ENCODE measurements at regions not wholly inside any gene's neighbourhood (a gene's known extent, or its start where the extent isn't known, plus 50 kb on each side); places are given as distances from the start of the nearest gene placed in this dataset.

- POLR2A ChIA-PET = no interaction called here
- Mint-ChIP-seq H3K27ac (ENCODE audit: low read depth, unreplicated experiment) (no peak overlapping the region), H3K36me3 (ENCODE audit: insufficient read depth, unreplicated experiment) (no peaks in the 10 kb centered on the region), H3K9me3 (ENCODE audit: unreplicated experiment) (no peaks in the 10 kb centered on the region), H3K4me3 (ENCODE audit: unreplicated experiment) (no peak overlapping the region), H3K4me1 (ENCODE audit: insufficient read depth, unreplicated experiment) (no peaks in the 10 kb centered on the region), H3K27me3 (ENCODE audit: insufficient read depth, unreplicated experiment) (peaks cover 23% of the 10 kb centered on the region)
- TF ChIP-seq, protein P1, sequence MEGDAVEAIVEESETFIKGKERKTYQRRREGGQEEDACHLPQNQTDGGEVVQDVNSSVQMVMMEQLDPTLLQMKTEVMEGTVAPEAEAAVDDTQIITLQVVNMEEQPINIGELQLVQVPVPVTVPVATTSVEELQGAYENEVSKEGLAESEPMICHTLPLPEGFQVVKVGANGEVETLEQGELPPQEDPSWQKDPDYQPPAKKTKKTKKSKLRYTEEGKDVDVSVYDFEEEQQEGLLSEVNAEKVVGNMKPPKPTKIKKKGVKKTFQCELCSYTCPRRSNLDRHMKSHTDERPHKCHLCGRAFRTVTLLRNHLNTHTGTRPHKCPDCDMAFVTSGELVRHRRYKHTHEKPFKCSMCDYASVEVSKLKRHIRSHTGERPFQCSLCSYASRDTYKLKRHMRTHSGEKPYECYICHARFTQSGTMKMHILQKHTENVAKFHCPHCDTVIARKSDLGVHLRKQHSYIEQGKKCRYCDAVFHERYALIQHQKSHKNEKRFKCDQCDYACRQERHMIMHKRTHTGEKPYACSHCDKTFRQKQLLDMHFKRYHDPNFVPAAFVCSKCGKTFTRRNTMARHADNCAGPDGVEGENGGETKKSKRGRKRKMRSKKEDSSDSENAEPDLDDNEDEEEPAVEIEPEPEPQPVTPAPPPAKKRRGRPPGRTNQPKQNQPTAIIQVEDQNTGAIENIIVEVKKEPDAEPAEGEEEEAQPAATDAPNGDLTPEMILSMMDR (IDR thresholded peaks at IDR 0.05; ENCODE audit: unreplicated experiment) = no peak
- CTCF ChIA-PET = interaction anchor here (0.6 to 1.4 kb wide), 4 partner anchors 9 to 1057 kb away, joined by 3 to 4 read pairs (median 4); no protein-coding TSS in a partner anchor
- intact Hi-C loops (cut with micrococcal nuclease) = no loop called here
- DNase-seq (ENCODE audit: unreplicated experiment) = no peak
- BruUV-seq (replicated peaks) = no TSS peak
Measured at GRCh38 chr16:51040637-51041036, 110.4 kb downstream of the SALL1 start.

- H3K27me3 Mint-ChIP-seq (ENCODE audit: insufficient read depth, unreplicated experiment) = peaks cover 23% of the 10 kb centered on the region
- no peaks in the 10 kb centered on the region for H3K9me3 Mint-ChIP-seq (ENCODE audit: unreplicated experiment)
- no peaks in the 10 kb centered on the region for H3K4me1 Mint-ChIP-seq (ENCODE audit: insufficient read depth, unreplicated experiment)
- no peak overlapping the region for H3K27ac Mint-ChIP-seq (ENCODE audit: low read depth, unreplicated experiment)
- ChIA-PET CTCF (interaction anchor here (0.8 to 1.4 kb wide), 2 partner anchors 9 to 233 kb away, joined by 3 to 4 read pairs; no protein-coding TSS in a partner anchor), POLR2A (no interaction called here)
- H3K4me3 Mint-ChIP-seq (ENCODE audit: unreplicated experiment) = no peak overlapping the region
- BruUV-seq (replicated peaks) = no TSS peak
- no peaks in the 10 kb centered on the region for H3K36me3 Mint-ChIP-seq (ENCODE audit: insufficient read depth, unreplicated experiment)
- TF ChIP-seq, protein P1 (IDR thresholded peaks at IDR 0.05; ENCODE audit: unreplicated experiment) = no peak
- intact Hi-C loops (cut with micrococcal nuclease) = no loop called here
- no peak for DNase-seq (ENCODE audit: unreplicated experiment)
Measured at GRCh38 chr16:51039638-51040331, 111.3 kb downstream of the SALL1 start.

- BruUV-seq (replicated peaks) = no TSS peak
- ChIA-PET CTCF (interaction anchor here (0.6 kb wide), 1 partner anchor 232 kb away, joined by 3 read pairs; no protein-coding TSS in a partner anchor), POLR2A (no interaction called here)
- no peak for DNase-seq (ENCODE audit: unreplicated experiment)
- Mint-ChIP-seq H3K4me1 (ENCODE audit: insufficient read depth, unreplicated experiment) (peaks cover 6% of the 10 kb centered on the region), H3K27ac (ENCODE audit: low read depth, unreplicated experiment) (no peak overlapping the region), H3K9me3 (ENCODE audit: unreplicated experiment) (no peaks in the 10 kb centered on the region), H3K4me3 (ENCODE audit: unreplicated experiment) (no peak overlapping the region), H3K36me3 (ENCODE audit: insufficient read depth, unreplicated experiment) (no peaks in the 10 kb centered on the region), H3K27me3 (ENCODE audit: insufficient read depth, unreplicated experiment) (peaks cover 20% of the 10 kb centered on the region)
- TF ChIP-seq, protein P1 (IDR thresholded peaks at IDR 0.05; ENCODE audit: unreplicated experiment) = no peak
- intact Hi-C loops (cut with micrococcal nuclease) = no loop called here
Measured at GRCh38 chr16:51035711-51036110, 115.4 kb downstream of the SALL1 start.

GRCh38 chr16:51035110-51035498, 116.0 kb downstream of the SALL1 start:
- Mint-ChIP-seq H3K9me3 (ENCODE audit: unreplicated experiment) (no peaks in the 10 kb centered on the region), H3K36me3 (ENCODE audit: insufficient read depth, unreplicated experiment) (no peaks in the 10 kb centered on the region), H3K27me3 (ENCODE audit: insufficient read depth, unreplicated experiment) (peaks cover 14% of the 10 kb centered on the region), H3K4me3 (ENCODE audit: unreplicated experiment) (no peak overlapping the region), H3K4me1 (ENCODE audit: insufficient read depth, unreplicated experiment) (peaks cover 6% of the 10 kb centered on the region), H3K27ac (ENCODE audit: low read depth, unreplicated experiment) (no peak overlapping the region)
- intact Hi-C loops (cut with micrococcal nuclease) = no loop called here
- TF ChIP-seq, protein P1 (IDR thresholded peaks at IDR 0.05; ENCODE audit: unreplicated experiment) = no peak
- BruUV-seq (replicated peaks) = no TSS peak
- CTCF ChIA-PET = no interaction called here
- POLR2A ChIA-PET = no interaction called here
- DNase-seq (ENCODE audit: unreplicated experiment) = no peak

Measured in MCF 10A (cell line).